ENCODE measurements at regions not wholly inside any gene's neighbourhood (a gene's known extent, or its start where the extent isn't known, plus 50 kb on each side); places are given as distances from the start of the nearest gene placed in this dataset.

DNA sequence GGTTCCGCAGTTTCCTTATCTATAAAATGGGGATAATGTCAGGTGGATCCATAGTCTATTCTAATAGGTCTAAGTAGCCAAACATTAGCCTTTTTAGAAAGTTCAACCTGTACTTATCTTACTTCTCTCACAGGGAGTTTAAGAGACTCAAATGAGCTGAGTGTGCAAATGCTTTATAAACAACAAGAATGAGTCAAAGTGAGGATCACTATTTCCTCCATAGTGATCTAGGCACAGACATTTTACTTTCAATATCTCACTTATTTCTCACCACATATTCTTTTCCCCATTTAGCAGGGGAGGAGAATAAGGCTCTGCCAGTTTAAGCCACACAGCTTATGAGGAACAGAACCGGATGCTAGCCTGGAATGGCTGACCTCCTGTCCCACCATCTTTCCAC, 92.1 kb upstream of the LMO4 start:
- TF ChIP-seq POLR2A (IDR thresholded peaks at IDR 0.05): no peak
- TF ChIP-seq POLR2AphosphoS5 (IDR thresholded peaks at IDR 0.05): no peak
- TF ChIP-seq EP300 (IDR thresholded peaks at IDR 0.05): no peak
- TF ChIP-seq, protein P1, sequence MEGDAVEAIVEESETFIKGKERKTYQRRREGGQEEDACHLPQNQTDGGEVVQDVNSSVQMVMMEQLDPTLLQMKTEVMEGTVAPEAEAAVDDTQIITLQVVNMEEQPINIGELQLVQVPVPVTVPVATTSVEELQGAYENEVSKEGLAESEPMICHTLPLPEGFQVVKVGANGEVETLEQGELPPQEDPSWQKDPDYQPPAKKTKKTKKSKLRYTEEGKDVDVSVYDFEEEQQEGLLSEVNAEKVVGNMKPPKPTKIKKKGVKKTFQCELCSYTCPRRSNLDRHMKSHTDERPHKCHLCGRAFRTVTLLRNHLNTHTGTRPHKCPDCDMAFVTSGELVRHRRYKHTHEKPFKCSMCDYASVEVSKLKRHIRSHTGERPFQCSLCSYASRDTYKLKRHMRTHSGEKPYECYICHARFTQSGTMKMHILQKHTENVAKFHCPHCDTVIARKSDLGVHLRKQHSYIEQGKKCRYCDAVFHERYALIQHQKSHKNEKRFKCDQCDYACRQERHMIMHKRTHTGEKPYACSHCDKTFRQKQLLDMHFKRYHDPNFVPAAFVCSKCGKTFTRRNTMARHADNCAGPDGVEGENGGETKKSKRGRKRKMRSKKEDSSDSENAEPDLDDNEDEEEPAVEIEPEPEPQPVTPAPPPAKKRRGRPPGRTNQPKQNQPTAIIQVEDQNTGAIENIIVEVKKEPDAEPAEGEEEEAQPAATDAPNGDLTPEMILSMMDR (IDR thresholded peaks at IDR 0.05): no peak
- Histone ChIP-seq H3K27me3 (no peaks in the 10 kb centered on the region), H3K4me1 (no peaks in the 10 kb centered on the region), H3K9me3 (no peaks in the 10 kb centered on the region), H3K27ac (no peak overlapping the region), H3K4me3 (no peak overlapping the region), H3K36me3 (no peaks in the 10 kb centered on the region)
- no peak for ATAC-seq
- WGBS, 2 donors (ENCODE audit: low coverage in 1 of 2): 70 to 88% methylated on average over 2 of the region's 2 CpGs

GRCh38 chr1:87239997-87240605, 88.6 kb upstream of the LMO4 start:
- WGBS, 2 donors (ENCODE audit: low coverage in 1 of 2): 83 to 95% methylated on average over 1 to 2 of the region's 2 CpGs

DNA sequence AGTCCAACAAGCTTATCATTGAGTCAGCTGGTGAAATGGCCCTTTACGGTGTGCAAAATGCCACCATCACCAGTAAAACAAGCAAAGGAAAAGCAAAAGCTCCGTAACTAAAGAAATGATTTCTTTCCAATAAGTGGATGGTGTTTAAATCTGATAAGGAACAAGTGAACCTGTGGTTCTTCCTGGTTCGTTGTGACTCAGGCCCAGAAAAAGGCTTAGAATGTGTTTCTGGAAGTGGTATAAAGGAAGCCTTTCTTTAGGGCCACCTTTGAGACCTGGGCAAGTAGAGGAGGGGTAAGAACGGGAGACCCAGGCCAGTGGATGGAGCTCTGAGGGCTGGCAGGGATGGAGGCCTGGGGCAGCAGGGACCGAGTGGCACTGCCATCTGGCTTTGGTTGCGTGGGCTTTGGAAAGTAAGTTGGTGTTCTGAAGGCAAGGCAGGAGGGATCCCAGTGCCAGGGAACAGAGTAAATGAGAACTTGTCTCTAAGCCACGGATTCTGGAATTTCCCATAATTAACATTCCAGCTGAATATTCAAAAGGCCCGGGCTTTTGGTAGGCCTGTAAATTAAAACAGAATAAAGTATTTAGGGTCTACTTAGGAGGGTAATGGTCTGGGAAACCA, 87.9 kb upstream of the LMO4 start:
- no peak overlapping the region for H3K27ac ChIP-seq
- WGBS, 2 donors (ENCODE audit: low coverage in 1 of 2): 65 to 76% methylated on average over 4 to 7 of the region's 8 CpGs
- no peak overlapping the region for H3K4me3 ChIP-seq

More at GRCh38 chr1:87239997-87240605, 88.6 kb upstream of the LMO4 start:
- Histone ChIP-seq H3K4me3 (no peak overlapping the region), H3K9me3 (no peaks in the 10 kb centered on the region), H3K27ac (no peak overlapping the region), H3K36me3 (no peaks in the 10 kb centered on the region), H3K4me1 (no peaks in the 10 kb centered on the region), H3K27me3 (no peaks in the 10 kb centered on the region)
- TF ChIP-seq POLR2A (IDR thresholded peaks at IDR 0.05) (no peak), EP300 (IDR thresholded peaks at IDR 0.05) (no peak), POLR2AphosphoS5 (IDR thresholded peaks at IDR 0.05) (no peak)
- TF ChIP-seq, protein P1 (IDR thresholded peaks at IDR 0.05): no peak
- ATAC-seq: no peak

GRCh38 chr1:87242445-87243185, 86.1 kb upstream of the LMO4 start:
- ATAC-seq: no peak
- 83 to 85% methylated on average over 5 to 6 of the region's 6 CpGs for WGBS, 2 donors (ENCODE audit: low coverage in 1 of 2)
- TF ChIP-seq, protein P1 (IDR thresholded peaks at IDR 0.05): no peak
- TF ChIP-seq EP300 (IDR thresholded peaks at IDR 0.05): no peak
- TF ChIP-seq POLR2A (IDR thresholded peaks at IDR 0.05): no peak
- TF ChIP-seq POLR2AphosphoS5 (IDR thresholded peaks at IDR 0.05): no peak
- H3K36me3 ChIP-seq: no peaks in the 10 kb centered on the region
- H3K27ac ChIP-seq: no peak overlapping the region
- peaks cover 0 to 9% (median 0%) of the 10 kb centered on the region in 3 donors for H3K9me3 ChIP-seq
- no peaks in the 10 kb centered on the region for H3K4me1 ChIP-seq
- H3K27me3 ChIP-seq: no peaks in the 10 kb centered on the region
- no peak overlapping the region for H3K4me3 ChIP-seq

More for the DNA sequence above, 87.9 kb upstream of the LMO4 start:
- ATAC-seq: no peak
- Histone ChIP-seq H3K4me1 (no peaks in the 10 kb centered on the region), H3K36me3 (no peaks in the 10 kb centered on the region), H3K9me3 (no peaks in the 10 kb centered on the region), H3K27me3 (no peaks in the 10 kb centered on the region)
- TF ChIP-seq POLR2AphosphoS5 (IDR thresholded peaks at IDR 0.05): no peak
- TF ChIP-seq POLR2A (IDR thresholded peaks at IDR 0.05): no peak
- no peak for TF ChIP-seq EP300 (IDR thresholded peaks at IDR 0.05)

- 38 to 43% methylated on average over 1 of the region's 1 CpG for WGBS, 2 donors (ENCODE audit: low coverage in 1 of 2)
- ATAC-seq: no peak
These were observed 85.1 kb upstream of the LMO4 start for GRCh38 chr1:87243573-87243972.

More at GRCh38 chr1:87243573-87243972, 85.1 kb upstream of the LMO4 start:
- no peaks in the 10 kb centered on the region for H3K4me1 ChIP-seq
- no peak for TF ChIP-seq POLR2A (IDR thresholded peaks at IDR 0.05)
- no peak for TF ChIP-seq EP300 (IDR thresholded peaks at IDR 0.05)
- TF ChIP-seq, protein P1 (IDR thresholded peaks at IDR 0.05): no peak
- TF ChIP-seq POLR2AphosphoS5 (IDR thresholded peaks at IDR 0.05): no peak
- no peaks in the 10 kb centered on the region for H3K27me3 ChIP-seq
- H3K27ac ChIP-seq: no peak overlapping the region
- H3K4me3 ChIP-seq: no peak overlapping the region
- peaks cover 0 to 10% (median 0%) of the 10 kb centered on the region in 3 donors for H3K9me3 ChIP-seq
- H3K36me3 ChIP-seq: no peaks in the 10 kb centered on the region
